RCC 7860 (cell line): ENCODE measurements at regions not wholly inside any gene's neighbourhood (a gene's known extent, or its start where the extent isn't known, plus 50 kb on each side); places are given as distances from the start of the nearest gene placed in this dataset.
A peak's percentile ranks its signal among the peaks of the same experiment; 100 is the strongest.

Experiments
- DNase-seq: peaks from one replicate; pipeline ENCODE4 v3.0.0-alpha.2; 2015; ENCODE audit warnings: low spot score
- FAIRE-seq: peaks from 2 replicates; lab custom pipeline; 2012; peaks lifted over from hg19 to GRCh38; lab: Jason Lieb, UNC

DNA sequence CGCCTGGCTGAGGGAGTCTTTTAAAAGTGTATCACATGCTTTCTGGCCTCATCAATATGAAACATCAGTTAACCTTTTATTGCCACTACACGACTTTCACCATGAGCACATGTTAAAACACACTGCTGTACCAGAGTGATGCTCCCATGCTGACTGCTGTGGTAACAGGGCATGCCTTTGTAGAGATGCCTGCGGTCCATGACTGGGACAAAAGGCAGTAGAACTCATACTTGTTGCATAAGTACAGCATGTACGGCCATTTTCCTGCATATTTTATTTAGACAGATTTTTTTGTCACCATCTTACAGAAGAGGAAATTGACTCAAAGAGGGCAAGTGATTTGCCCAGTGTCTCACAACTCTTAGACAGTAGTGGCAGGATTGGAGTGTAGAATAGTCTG lies 105.7 kb upstream of the ADAMTSL1 start:
- FAIRE-seq, result no peak
- DNase-seq, result no peak

- no peak for FAIRE-seq
- DNase-seq, result no peak
Observed at GRCh38 chr9:18371141-18371540, 102.8 kb upstream of the ADAMTSL1 start.

DNA sequence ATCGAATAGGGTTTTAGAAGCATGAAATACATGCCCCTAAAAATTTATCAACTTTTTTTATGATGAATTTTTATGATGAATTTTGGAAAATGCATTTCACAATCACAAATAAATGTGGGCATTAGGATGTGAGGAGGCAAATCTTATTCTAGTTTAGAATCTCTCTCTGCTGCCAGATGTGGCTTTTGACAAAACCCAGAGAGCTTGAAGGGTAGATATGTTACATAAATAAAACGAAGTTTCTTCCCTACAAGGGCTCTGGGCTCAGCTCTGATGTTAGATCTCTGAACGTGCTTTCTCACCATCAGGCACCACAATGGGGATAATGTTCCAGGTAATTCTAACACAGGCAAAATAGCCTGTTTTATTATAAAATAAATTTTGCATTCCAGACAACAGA lies 102.3 kb upstream of the ADAMTSL1 start:
- DNase-seq, result no peak
- no peak for FAIRE-seq

- FAIRE-seq (peak; percentile 84), DNase-seq (peak; percentile 91)
Observed at GRCh38 chr9:18379073-18379811, 94.7 kb upstream of the ADAMTSL1 start.

- no peak for FAIRE-seq
- no peak for DNase-seq
Observed at GRCh38 chr9:18382243-18382642, 91.7 kb upstream of the ADAMTSL1 start.

DNA sequence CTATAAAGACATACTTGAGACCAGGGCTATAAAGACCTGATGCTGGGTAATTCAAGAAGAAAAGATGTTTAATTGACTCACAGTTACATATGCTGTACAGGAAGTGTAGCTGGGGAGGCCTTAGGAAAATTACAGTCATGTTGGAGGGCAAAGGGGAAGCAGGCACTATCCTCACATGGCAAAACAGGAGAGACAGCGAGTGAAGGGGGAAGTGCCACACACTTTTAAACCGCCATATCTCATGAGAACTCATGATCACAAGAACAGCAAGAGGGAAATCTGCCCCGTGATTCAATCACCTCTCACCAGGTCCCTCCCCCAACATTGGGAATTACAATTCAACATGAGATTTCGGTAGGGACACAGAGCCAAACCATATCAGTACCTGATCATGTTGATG lies 89.9 kb upstream of the ADAMTSL1 start:
- FAIRE-seq, result no peak
- DNase-seq, result no peak

- no peak for DNase-seq
- FAIRE-seq, result peak; percentile 14
Observed at GRCh38 chr9:18385696-18386490, 88.1 kb upstream of the ADAMTSL1 start.

DNA sequence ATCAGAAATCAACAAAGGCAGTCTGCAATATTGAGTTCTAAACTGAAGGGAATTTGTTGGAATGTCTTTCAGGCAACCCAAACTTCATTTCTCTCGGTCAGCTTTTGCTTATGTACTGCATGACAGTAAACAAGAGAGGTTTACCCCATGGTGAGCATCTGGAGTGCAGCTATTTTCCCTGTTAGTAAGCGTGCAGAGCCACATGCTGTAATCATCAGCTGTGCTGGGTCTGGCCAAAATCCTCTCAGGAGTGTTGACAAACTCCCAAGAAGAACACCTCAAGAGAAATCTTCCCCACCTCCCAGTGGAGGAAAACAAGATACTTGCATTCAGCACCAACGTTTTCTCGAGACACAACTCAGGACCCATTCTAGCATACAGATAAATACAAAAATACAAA lies 83.6 kb upstream of the ADAMTSL1 start:
- FAIRE-seq (no peak), DNase-seq (no peak)

DNA sequence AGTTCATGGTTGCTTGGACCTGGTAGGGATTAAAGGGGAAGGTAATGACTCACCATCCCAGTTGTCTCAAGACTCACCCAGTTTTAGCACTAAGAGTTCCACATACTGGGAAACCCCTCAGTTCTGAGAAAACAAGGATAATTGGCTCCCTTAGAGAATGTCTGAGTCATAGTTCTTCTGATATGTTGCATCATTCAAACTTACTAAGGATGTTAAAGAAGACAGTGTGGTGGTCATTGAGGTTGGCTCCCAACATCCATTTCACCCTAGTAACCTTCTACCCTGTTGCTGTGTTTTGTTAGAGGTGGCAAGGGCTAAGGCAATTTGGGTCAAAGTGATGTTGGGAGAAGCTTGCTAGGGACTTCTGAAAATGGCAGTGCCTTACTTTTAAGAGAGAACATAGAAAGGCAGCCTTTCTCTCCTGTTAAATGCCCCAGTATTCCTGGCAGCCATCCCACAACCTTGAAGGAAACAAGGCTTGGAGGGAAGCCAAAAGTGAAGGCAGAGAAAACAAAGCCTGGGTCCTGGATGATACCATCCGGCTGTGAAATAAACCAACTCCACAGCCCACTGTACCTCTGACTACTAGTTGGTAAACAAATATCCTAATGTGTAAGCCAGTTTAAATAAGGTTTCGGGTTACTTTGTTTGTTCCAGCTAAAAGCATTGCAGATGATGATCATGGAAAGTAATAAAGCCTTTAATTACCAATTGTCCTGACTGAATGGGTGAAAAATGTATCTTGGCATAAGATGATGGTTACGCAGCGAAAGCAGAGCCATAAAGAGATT lies 80.4 kb upstream of the ADAMTSL1 start:
- peak; percentile 97 for FAIRE-seq
- peak; percentile 98 for DNase-seq

- no peak for DNase-seq
- no peak for FAIRE-seq
Observed at GRCh38 chr9:18394847-18395351, 79.1 kb upstream of the ADAMTSL1 start.

- no peak for DNase-seq
- FAIRE-seq, result peak; percentile 88
Observed at GRCh38 chr9:18396102-18396728, 77.7 kb upstream of the ADAMTSL1 start.

- DNase-seq (no peak), FAIRE-seq (no peak)
Observed at GRCh38 chr9:18397076-18397475, 76.9 kb upstream of the ADAMTSL1 start.

- FAIRE-seq (no peak), DNase-seq (no peak)
Observed at GRCh38 chr9:18398038-18398437, 75.9 kb upstream of the ADAMTSL1 start.

GRCh38 chr9:18404434-18405029 lies 69.4 kb upstream of the ADAMTSL1 start:
- FAIRE-seq, result no peak
- no peak for DNase-seq

GRCh38 chr9:18405240-18405639 lies 68.7 kb upstream of the ADAMTSL1 start:
- FAIRE-seq, result no peak
- DNase-seq, result no peak

DNA sequence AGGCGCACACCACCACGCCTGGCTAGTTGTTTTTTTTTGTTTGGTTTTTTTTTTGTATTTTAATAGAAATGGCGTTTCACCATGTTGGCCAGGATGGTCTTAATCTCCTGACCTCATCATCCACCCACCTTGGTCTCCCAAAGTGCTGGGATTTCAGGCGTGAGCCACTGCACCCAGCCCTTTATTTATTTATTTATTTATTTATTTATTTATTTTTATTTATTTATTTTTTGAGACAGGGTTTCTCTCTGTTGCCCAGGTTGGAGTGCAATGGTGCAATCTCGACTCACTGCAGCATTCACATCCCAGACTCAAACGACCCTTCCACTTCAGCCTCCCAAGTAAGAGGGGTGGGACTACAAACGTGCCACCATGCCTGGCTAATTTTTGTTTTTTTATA lies 63.0 kb upstream of the ADAMTSL1 start:
- FAIRE-seq (no peak), DNase-seq (no peak)

DNA sequence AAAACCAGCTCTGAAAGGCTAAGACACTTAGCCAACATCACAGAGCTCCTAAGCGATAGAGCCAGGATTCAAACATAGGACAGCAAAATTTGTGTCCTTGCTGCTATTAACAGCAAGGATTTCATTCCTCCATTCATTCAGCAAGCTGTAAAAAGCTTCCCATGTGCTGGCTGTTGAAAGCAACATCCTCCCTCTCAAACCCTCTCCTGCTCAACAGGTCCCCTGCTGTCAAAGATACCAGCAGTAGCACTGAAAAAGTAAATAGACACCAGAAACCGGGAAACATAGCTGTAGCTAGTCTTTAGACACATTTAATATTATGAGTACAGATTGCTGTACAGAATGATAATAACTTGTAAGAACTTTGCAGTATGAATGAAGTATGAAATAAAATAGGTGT lies 52.6 kb upstream of the ADAMTSL1 start:
- DNase-seq (no peak), FAIRE-seq (no peak)

- FAIRE-seq, result no peak
Observed at GRCh38 chr9:18422296-18423036, 51.5 kb upstream of the ADAMTSL1 start.

GRCh38 chr9:18423791-18424531 lies 50.0 kb upstream of the ADAMTSL1 start:
- no peak for FAIRE-seq
- DNase-seq, result no peak

More at GRCh38 chr9:18422296-18423036, 51.5 kb upstream of the ADAMTSL1 start:
- no peak for DNase-seq
